HL-60 (cell line): ENCODE measurements at regions not wholly inside any gene's neighbourhood (a gene's known extent, or its start where the extent isn't known, plus 50 kb on each side); places are given as distances from the start of the nearest gene placed in this dataset.

Experiments used
- DNase-seq, 2 experiments: peaks; one replicate each; pipeline ENCODE4 v3.0.0-alpha.2; 2010 to 2020; ENCODE audit warnings: low read depth in 1 of 2, low spot score in 1 of 2
- H3K27ac ChIP-seq: fragments of 250-450 bp; sonication (Bioruptor Pico); replicated peaks from 2 replicates; pipeline ENCODE4 v1.5.1; 2020; ENCODE audit warnings: mild to moderate bottlenecking, moderate library complexity
- H3K27me3 ChIP-seq: fragments of 250-450 bp; sonication (Bioruptor Pico); 2 replicates; pipeline ENCODE4 v1.5.1; 2021; ENCODE audit warnings: mild to moderate bottlenecking, moderate library complexity; ENCODE audit not compliant: insufficient read depth, poor library complexity, severe bottlenecking
- H3K4me3 ChIP-seq: replicated peaks from 2 replicates; pipeline ENCODE4 v1.5.1; 2011; ENCODE audit warnings: mild to moderate bottlenecking, control low read depth, low read length; ENCODE audit not compliant: insufficient read depth
- GABPA ChIP-seq: IDR thresholded peaks from 2 replicates; pipeline ENCODE4 v1.6.1; 2012; ENCODE audit warnings: low read depth
- POLR2AphosphoS5 ChIP-seq: IDR thresholded peaks from 2 replicates; pipeline ENCODE4 v1.6.1; 2012; ENCODE audit warnings: low read depth
- SPI1 ChIP-seq: IDR thresholded peaks from 2 replicates; pipeline ENCODE4 v1.6.1; 2012; ENCODE audit warnings: low read depth, mild to moderate bottlenecking, borderline replicate concordance
- TF ChIP-seq, protein P1 (sequence below): IDR thresholded peaks from one replicate; pipeline ENCODE4 v1.5.1; 2011; ENCODE audit warnings: low read length, control low read depth, inconsistent platforms; ENCODE audit not compliant: insufficient read depth
- TF ChIP-seq, protein P2 (sequence below): IDR thresholded peaks from 2 replicates; pipeline ENCODE4 v1.6.1; 2012; ENCODE audit warnings: low read depth; ENCODE audit not compliant: insufficient replicate concordance

DNA sequence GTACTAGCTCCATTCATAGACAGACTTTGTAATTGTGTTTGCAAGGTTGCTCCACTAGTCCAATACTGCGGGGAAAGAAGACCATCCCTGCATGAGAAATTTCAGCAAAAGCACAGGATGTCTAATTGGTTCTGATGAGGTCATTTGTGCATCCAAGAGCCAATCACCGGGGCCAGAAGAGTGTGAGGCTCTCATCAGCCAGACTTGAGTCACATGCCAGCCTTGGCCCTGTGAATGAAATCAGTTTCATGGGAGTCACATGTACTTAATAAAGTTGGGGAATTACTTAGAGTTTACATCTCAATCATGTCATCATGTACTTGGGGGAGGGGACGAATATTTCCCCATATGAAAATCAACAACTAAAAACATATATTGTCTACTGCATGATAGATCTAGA, 1236.0 kb downstream of the MAT2B start:
- no peak overlapping the region for H3K27ac ChIP-seq
- H3K27me3 ChIP-seq = no peaks in the 10 kb centered on the region
- DNase-seq = no peak
- H3K4me3 ChIP-seq = no peak overlapping the region
- TF ChIP-seq, protein P1, sequence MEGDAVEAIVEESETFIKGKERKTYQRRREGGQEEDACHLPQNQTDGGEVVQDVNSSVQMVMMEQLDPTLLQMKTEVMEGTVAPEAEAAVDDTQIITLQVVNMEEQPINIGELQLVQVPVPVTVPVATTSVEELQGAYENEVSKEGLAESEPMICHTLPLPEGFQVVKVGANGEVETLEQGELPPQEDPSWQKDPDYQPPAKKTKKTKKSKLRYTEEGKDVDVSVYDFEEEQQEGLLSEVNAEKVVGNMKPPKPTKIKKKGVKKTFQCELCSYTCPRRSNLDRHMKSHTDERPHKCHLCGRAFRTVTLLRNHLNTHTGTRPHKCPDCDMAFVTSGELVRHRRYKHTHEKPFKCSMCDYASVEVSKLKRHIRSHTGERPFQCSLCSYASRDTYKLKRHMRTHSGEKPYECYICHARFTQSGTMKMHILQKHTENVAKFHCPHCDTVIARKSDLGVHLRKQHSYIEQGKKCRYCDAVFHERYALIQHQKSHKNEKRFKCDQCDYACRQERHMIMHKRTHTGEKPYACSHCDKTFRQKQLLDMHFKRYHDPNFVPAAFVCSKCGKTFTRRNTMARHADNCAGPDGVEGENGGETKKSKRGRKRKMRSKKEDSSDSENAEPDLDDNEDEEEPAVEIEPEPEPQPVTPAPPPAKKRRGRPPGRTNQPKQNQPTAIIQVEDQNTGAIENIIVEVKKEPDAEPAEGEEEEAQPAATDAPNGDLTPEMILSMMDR = no peak
- TF ChIP-seq, protein P2, sequence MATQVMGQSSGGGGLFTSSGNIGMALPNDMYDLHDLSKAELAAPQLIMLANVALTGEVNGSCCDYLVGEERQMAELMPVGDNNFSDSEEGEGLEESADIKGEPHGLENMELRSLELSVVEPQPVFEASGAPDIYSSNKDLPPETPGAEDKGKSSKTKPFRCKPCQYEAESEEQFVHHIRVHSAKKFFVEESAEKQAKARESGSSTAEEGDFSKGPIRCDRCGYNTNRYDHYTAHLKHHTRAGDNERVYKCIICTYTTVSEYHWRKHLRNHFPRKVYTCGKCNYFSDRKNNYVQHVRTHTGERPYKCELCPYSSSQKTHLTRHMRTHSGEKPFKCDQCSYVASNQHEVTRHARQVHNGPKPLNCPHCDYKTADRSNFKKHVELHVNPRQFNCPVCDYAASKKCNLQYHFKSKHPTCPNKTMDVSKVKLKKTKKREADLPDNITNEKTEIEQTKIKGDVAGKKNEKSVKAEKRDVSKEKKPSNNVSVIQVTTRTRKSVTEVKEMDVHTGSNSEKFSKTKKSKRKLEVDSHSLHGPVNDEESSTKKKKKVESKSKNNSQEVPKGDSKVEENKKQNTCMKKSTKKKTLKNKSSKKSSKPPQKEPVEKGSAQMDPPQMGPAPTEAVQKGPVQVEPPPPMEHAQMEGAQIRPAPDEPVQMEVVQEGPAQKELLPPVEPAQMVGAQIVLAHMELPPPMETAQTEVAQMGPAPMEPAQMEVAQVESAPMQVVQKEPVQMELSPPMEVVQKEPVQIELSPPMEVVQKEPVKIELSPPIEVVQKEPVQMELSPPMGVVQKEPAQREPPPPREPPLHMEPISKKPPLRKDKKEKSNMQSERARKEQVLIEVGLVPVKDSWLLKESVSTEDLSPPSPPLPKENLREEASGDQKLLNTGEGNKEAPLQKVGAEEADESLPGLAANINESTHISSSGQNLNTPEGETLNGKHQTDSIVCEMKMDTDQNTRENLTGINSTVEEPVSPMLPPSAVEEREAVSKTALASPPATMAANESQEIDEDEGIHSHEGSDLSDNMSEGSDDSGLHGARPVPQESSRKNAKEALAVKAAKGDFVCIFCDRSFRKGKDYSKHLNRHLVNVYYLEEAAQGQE = no peak
- TF ChIP-seq POLR2AphosphoS5 (no peak), GABPA (no peak)

DNA sequence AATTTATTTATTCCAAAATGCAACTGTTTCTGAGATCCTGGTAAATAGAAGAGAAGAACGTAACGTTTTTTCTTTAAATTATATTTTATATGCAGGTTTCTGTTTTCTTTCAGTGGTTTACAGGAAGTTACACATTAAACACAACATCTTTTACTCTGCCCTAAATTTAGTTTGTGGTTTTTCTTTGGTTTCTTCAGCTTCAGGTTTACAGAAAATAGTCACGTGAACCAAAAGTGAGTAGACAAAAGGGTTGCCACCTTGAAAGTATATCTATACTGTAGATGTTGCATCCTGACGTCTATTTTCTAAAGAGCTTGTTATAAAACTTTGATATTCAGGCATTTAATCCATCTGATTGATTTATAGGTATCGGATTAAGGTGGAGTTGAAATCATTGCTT, 1236.6 kb downstream of the MAT2B start:
- H3K4me3 ChIP-seq = no peak overlapping the region
- no peak for TF ChIP-seq POLR2AphosphoS5
- TF ChIP-seq SPI1 = no peak
- TF ChIP-seq, protein P2 = no peak
- no peak for TF ChIP-seq GABPA
- TF ChIP-seq, protein P1 = no peak
- DNase-seq = no peak
- H3K27me3 ChIP-seq = no peaks in the 10 kb centered on the region
- H3K27ac ChIP-seq = no peak overlapping the region

DNA sequence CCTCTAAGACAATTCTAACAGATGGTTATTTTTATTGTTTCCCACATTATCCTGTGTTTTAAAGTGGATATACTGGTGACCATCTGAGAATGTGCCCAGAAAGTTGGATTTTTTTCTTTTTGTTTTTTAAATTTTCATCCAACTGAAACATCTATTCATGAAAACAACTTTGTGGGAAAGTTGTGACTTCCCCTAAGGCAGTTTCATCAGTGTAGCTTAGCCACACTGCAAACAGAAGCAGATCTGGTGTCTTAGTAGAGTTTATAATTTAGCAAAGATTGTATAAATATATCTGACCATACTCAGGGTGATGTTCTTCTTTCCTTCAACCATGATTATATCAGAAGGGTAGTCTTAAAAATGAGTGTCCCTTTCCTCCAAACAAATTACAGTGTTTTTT, 1241.3 kb downstream of the MAT2B start:
- DNase-seq = no peak
- Histone ChIP-seq H3K27me3 (no peaks in the 10 kb centered on the region), H3K4me3 (no peak overlapping the region), H3K27ac (no peak overlapping the region)
- TF ChIP-seq GABPA (no peak), POLR2AphosphoS5 (no peak), SPI1 (no peak)
- TF ChIP-seq, protein P1 = no peak
- TF ChIP-seq, protein P2 = no peak
